B cell (primary cell): ENCODE measurements at regions not wholly inside any gene's neighbourhood (a gene's known extent, or its start where the extent isn't known, plus 50 kb on each side); places are given as distances from the start of the nearest gene placed in this dataset.

Experiments used
- ATAC-seq: fragments of 200-7000 bp; cut with Tn5 transposase; one replicate; pipeline ENCODE4 v1.10.0; 2021; ENCODE audit warnings: low read depth, mild to moderate bottlenecking, moderate number of reproducible peaks, moderate library complexity
- CTCF ChIA-PET: fragments of 350-600 bp; sonication (Branson Sonifier 250); formaldehyde crosslinking; loops from one replicate; lab custom pipeline; 2021; ENCODE audit warnings: antibody characterized with exemption, inconsistent platforms; lab: Charles Lee
- POLR2A ChIA-PET: fragments of 350-600 bp; sonication (Branson Sonifier 250); formaldehyde crosslinking; loops from one replicate; lab custom pipeline; 2021; ENCODE audit warnings: antibody characterized with exemption; lab: Charles Lee
- DNase-seq: peaks from one replicate; pipeline ENCODE4 v3.0.0; 2013
- H2AFZ ChIP-seq: 2 replicates; pipeline ENCODE4 v1.6.1; 2012; ENCODE audit warnings: mild to moderate bottlenecking, low read depth, low read length; ENCODE audit not compliant: insufficient read depth, poor library complexity, severe bottlenecking
- H3K27ac ChIP-seq, 2 donors: 1 replicate in 1 of 2; 2 replicates in 1 of 2; pipeline ENCODE4 v1.5.1; 2012 to 2013; ENCODE audit warnings: low read length in 2 of 2, mild to moderate bottlenecking in 2 of 2, moderate library complexity in 1 of 2
- H3K27me3 ChIP-seq, 4 experiments: fragments of 200-600 bp in 1 of 4; sonication (generic) in 1 of 4; replicated peaks in 1 of 4; 1 replicate in 2 of 4; 2 replicates in 2 of 4; pipeline versions ENCODE4 v1.6.1 to v1.7.0; 2013 to 2016; ENCODE audit warnings: low read length in 3 of 4, mild to moderate bottlenecking in 2 of 4, mixed read lengths in 1 of 4, moderate library complexity in 1 of 4; ENCODE audit not compliant: insufficient read depth in 4 of 4, control insufficient read depth in 3 of 4; ENCODE audit errors: control extremely low read depth in 1 of 4
- H3K36me3 ChIP-seq, 2 experiments: replicated peaks in 1 of 2; 1 replicate in 1 of 2; 2 replicates in 1 of 2; pipeline versions ENCODE4 v1.6.1 to v1.7.1; 2013; ENCODE audit warnings: low read length in 1 of 2; ENCODE audit not compliant: insufficient read depth in 2 of 2, control insufficient read depth in 1 of 2; ENCODE audit errors: control extremely low read depth in 1 of 2, extremely low read depth in 1 of 2
- H3K4me1 ChIP-seq, 2 donors: fragments of 200-600 bp in 1 of 2; sonication (generic) in 1 of 2; 1 replicate in 1 of 2; 2 replicates in 1 of 2; pipeline versions ENCODE4 v1.5.1 to v1.6.1; 2013 to 2017; ENCODE audit warnings: low read length in 2 of 2; ENCODE audit not compliant: control insufficient read depth in 2 of 2, insufficient read depth in 2 of 2
- H3K4me2 ChIP-seq: replicated peaks from 2 replicates; pipeline ENCODE3; 2012; ENCODE audit warnings: mild to moderate bottlenecking, low read depth, low read length; ENCODE audit not compliant: poor library complexity, severe bottlenecking
- H3K4me3 ChIP-seq, 5 experiments: fragments of 200-600 bp in 1 of 5; sonication (generic) in 1 of 5; 1 replicate in 3 of 5; 2 replicates in 2 of 5; pipeline versions ENCODE4 v1.5.1 to v1.7.0; 2011 to 2016; ENCODE audit warnings: low read length in 4 of 5, mild to moderate bottlenecking in 4 of 5, low read depth in 2 of 5, control low read depth in 1 of 5, moderate library complexity in 1 of 5; ENCODE audit not compliant: insufficient read depth in 1 of 5; ENCODE audit errors: control extremely low read depth in 1 of 5, extremely low read depth in 1 of 5
- H3K79me2 ChIP-seq: fragments of 200-600 bp; sonication (generic); one replicate; pipeline ENCODE4 v1.6.0; 2016; ENCODE audit warnings: low read length; ENCODE audit not compliant: control insufficient read depth, insufficient read depth
- H3K9ac ChIP-seq: fragments of 200-600 bp; sonication (generic); 2 replicates; pipeline ENCODE4 v1.6.1; 2017; ENCODE audit warnings: mild to moderate bottlenecking, low read length, moderate library complexity
- H3K9me3 ChIP-seq, 3 donors: one replicate each; pipeline versions ENCODE4 v1.6.1 to v1.7.1; 2013; ENCODE audit warnings: low read length in 2 of 3; ENCODE audit not compliant: control insufficient read depth in 2 of 3, insufficient read depth in 1 of 3; ENCODE audit errors: control extremely low read depth in 1 of 3
- H4K20me1 ChIP-seq: 2 replicates; pipeline ENCODE4 v1.6.0; 2012; ENCODE audit warnings: mild to moderate bottlenecking, low read length; ENCODE audit not compliant: insufficient read depth, control insufficient read depth, poor library complexity, severe bottlenecking
- H3K27ac Mint-ChIP-seq: one replicate; pipeline ENCODE4 v1.8.0; 2021; ENCODE audit warnings: mixed read lengths
- H3K27me3 Mint-ChIP-seq: one replicate; pipeline ENCODE4 v1.8.0; 2021; ENCODE audit warnings: mixed read lengths
- H3K4me1 Mint-ChIP-seq: one replicate; pipeline ENCODE4 v1.8.0; 2021; ENCODE audit warnings: mixed read lengths
- H3K4me3 Mint-ChIP-seq: one replicate; pipeline ENCODE4 v1.8.0; 2021; ENCODE audit warnings: mixed read lengths
- H3K9me3 Mint-ChIP-seq: one replicate; pipeline ENCODE4 v1.8.0; 2022; ENCODE audit warnings: mixed read lengths; ENCODE audit not compliant: insufficient read depth
- CTCF ChIP-seq: fragments of 200-600 bp; IDR thresholded peaks from one replicate; pipeline ENCODE4 v1.8.0; 2022; ENCODE audit warnings: antibody characterized with exemption, mild to moderate bottlenecking
- EZH2 ChIP-seq: IDR thresholded peaks from 2 replicates; pipeline ENCODE4 v1.6.1; 2012; ENCODE audit warnings: borderline replicate concordance, low read depth, mild to moderate bottlenecking, moderate library complexity, low read length; ENCODE audit not compliant: insufficient read depth, poor library complexity, severe bottlenecking
- WGBS: methylation state at CpG from one replicate; pipeline ENCODE4 v1.1.5; 2013; ENCODE audit warnings: missing lambda C conversion rate; ENCODE audit not compliant: insufficient coverage; 5-methylcytosine and 5-hydroxymethylcytosine counted together
- intact Hi-C: fragments of 100-400 bp; cut with micrococcal nuclease; formaldehyde crosslinking; loops from one replicate; pipeline ENCODE4 v1.10.0; 2022

GRCh38 chr16:5512014-5512413 is 414.4 kb upstream of the EEF2KMT start:
- Histone ChIP-seq H3K9ac (no peak overlapping the region), H2AFZ (no peak overlapping the region), H3K4me2 (no peak overlapping the region), H3K79me2 (no peaks in the 10 kb centered on the region), H4K20me1 (no peaks in the 10 kb centered on the region), H3K4me3 (no peak overlapping the region), H3K9me3 (peaks cover 0 to 17% (median 0%) of the 10 kb centered on the region in 3 donors), H3K27me3 (no peaks in the 10 kb centered on the region), H3K36me3 (no peaks in the 10 kb centered on the region), H3K27ac (no peak overlapping the region), H3K4me1 (no peaks in the 10 kb centered on the region)
- no peak for ATAC-seq
- no peak overlapping the region for H3K4me3 Mint-ChIP-seq
- H3K9me3 Mint-ChIP-seq, result peaks cover 3% of the 10 kb centered on the region
- WGBS, result 45% methylated on average over 2 of the region's 4 CpGs
- TF ChIP-seq CTCF (no peak), EZH2 (no peak)
- H3K4me1 Mint-ChIP-seq, result no peaks in the 10 kb centered on the region
- no peak for DNase-seq
- no peaks in the 10 kb centered on the region for H3K27me3 Mint-ChIP-seq
- intact Hi-C loops, result no loop called here
- ChIA-PET POLR2A (no interaction called here), CTCF (no interaction called here)
- H3K27ac Mint-ChIP-seq, result no peak overlapping the region

DNA sequence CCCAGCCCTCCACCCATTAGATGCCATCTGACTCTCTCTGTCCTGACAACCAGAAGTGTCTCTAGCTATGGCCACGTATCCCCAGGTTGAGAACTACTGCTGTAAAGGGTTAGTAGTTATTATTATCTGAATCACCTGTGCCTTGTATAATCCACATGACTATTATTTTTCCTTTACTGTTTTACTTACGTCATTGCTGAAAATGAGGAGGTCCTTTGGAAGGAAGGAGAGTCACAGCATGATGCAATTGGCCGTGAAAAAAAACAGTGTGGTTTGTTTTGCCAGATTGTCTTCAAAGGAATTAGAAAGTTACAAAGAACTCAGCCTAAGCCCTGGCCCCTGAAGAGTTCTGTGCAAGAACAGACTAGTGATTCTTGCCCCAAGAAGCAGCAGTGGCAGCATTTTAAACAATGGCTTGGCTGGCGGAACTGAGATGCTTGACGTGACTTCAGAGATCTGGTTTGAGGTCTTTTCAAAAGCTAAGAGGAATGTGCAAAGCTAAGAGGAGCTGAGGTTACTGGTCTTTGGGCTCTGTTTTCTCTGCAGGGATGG is 413.3 kb upstream of the EEF2KMT start:
- ChIA-PET POLR2A (no interaction called here), CTCF (no interaction called here)
- no peak for DNase-seq
- H3K4me1 ChIP-seq, result no peaks in the 10 kb centered on the region
- no peaks in the 10 kb centered on the region for H3K27me3 ChIP-seq
- TF ChIP-seq CTCF, result no peak
- TF ChIP-seq EZH2, result no peak
- no peaks in the 10 kb centered on the region for H3K79me2 ChIP-seq
- H4K20me1 ChIP-seq, result no peaks in the 10 kb centered on the region
- no peak overlapping the region for H3K4me3 ChIP-seq
- no peak overlapping the region for H3K9ac ChIP-seq
- H3K4me3 Mint-ChIP-seq, result no peak overlapping the region
- peaks cover 0 to 17% (median 0%) of the 10 kb centered on the region in 3 donors for H3K9me3 ChIP-seq
- intact Hi-C loops, result no loop called here
- H3K27ac Mint-ChIP-seq, result no peak overlapping the region
- ATAC-seq, result no peak
- no peak overlapping the region for H3K27ac ChIP-seq
- H3K4me1 Mint-ChIP-seq, result no peaks in the 10 kb centered on the region
- no peak overlapping the region for H2AFZ ChIP-seq
- H3K9me3 Mint-ChIP-seq, result no peaks in the 10 kb centered on the region
- no peaks in the 10 kb centered on the region for H3K27me3 Mint-ChIP-seq
- no peaks in the 10 kb centered on the region for H3K36me3 ChIP-seq
- H3K4me2 ChIP-seq, result no peak overlapping the region
- WGBS, result 36% methylated on average over 3 of the region's 5 CpGs
